HG02798 (cell line): ENCODE measurements at regions not wholly inside any gene's neighbourhood (a gene's known extent, or its start where the extent isn't known, plus 50 kb on each side); places are given as distances from the start of the nearest gene placed in this dataset.
"Not testable (repeated sequence)": the region's sequence is repeated elsewhere in the genome, so short reads cannot be mapped to it uniquely, and the experiment has no call there.

Experiments
- ATAC-seq: cut with Tn5 transposase; IDR thresholded peaks from one replicate; pipeline ENCODE4 v1.9.1; 2021; ENCODE audit warnings: mild to moderate bottlenecking; ENCODE audit not compliant: unreplicated experiment, poor library complexity

DNA sequence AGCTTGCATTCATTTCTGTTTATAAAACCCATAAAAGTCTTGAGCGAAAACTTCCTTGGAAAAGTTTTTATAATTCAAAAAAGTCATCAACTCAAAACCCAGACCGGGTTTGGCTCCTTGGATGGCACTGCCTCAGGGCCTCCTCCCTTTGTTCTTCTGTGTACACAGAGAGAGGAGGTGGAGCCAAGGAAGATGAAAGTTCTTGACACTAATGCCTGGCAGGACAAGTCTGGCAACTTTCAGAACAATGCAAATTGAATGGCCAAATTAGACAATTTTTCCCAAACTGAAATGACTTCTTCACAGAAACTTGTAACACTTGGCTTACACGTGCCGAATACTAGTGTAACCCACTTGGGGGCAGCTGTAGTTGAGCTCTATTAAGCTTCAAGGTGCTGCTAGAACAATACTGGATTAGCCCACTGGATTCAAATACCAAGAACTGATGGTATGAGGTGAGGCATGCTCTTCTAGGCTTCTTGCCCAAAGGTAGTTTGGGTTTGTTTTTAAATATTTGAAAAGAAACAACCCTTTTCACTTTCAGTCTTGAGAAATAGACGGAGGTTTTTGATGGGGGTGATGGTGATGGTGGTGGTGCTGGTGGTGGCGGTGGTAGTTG, 86.6 kb upstream of the FRMD6 start:
- no peak for ATAC-seq

DNA sequence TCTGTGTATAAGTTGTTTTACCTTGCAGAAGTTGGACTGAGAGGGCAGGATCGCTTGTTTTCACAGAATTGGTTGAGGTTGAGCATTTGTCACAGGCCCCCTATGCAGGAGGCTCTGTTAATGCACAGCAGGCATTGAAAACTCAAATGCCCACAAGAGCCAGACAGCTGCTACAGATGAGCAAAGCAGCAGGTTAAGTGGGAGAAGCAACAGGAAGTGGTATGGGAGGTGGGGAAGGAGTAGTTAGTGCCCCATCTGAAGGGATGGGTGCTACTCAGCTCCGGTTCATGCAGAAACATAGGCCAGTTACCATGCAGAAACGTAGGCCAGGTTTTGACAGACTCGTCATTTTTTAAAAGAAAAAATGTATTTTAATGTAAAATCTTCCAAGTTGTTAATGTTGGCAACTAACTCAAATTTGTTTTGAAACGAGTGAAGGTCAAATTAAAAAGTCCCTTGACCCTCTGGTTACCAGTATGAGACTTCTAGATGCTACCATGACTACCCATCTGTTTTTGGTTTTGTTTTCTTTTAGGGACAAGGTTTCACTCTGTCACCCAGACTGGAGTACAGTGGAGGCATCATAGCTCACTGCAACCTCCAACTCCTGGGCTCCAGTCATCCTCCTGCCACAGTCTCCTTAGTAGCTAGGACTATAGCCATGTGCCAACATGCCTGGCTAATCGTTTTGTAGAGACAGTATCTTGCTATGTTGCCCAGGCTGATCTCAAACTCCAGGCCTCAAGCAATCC, 84.7 kb upstream of the FRMD6 start:
- peak; percentile 62 for ATAC-seq

- ATAC-seq = no peak
These were observed 83.3 kb upstream of the FRMD6 start for GRCh38 chr14:51568366-51568765.

GRCh38 chr14:51573607-51574006, 78.1 kb upstream of the FRMD6 start:
- no peak for ATAC-seq

GRCh38 chr14:51574009-51574408, 77.7 kb upstream of the FRMD6 start:
- no peak for ATAC-seq

DNA sequence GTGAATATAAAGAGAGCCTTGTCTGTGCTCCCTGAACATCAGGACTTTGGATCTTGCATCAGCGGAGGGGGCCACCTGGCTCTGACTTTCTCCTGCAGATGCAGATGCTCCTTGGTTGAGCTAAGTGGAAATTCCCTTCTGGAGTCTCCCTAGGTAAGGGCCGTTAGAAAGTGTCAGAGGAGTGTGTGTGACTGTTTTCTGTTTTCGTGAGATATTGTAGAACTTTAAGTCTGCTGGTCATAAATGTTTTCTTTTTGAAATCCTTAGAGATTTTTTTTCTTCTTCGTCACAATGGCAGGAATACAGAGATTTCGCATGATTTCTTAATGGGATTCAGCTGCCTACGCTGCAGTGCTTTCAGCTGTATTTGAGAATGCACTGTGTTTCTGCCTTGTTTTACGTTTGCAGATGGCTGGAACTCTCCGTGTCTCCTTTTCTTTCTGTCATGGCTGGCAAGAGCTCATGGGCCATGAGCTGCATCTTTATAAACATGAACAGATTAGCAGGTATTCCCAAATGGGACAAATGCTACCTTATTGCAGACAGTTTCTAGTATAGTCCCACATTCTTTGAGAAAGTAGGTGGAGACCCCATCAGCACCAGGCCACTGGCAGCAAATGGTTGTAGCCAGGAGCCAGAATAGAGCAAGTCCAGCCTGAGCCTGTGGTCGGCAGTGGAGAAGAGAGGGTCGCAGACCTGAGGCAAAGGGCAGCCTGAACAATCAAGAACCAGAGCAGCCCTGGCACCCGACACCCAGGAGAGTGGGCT, 76.2 kb upstream of the FRMD6 start:
- no peak for ATAC-seq

DNA sequence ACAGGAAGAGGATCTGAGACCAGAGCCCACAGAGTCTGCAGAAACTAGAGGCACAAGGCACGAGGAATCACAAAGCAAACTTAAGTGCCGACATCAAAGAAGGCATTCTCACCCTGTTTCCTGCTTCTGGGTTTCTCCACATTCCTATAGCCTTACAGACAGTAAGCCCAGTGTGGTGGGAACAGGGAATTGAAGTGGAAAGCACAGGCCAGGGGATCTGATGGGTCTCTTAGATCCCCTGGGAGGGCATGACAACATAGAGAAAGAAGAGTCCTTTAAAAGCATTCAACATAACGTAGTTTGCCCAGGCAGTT, 75.6 kb upstream of the FRMD6 start:
- no peak for ATAC-seq

DNA sequence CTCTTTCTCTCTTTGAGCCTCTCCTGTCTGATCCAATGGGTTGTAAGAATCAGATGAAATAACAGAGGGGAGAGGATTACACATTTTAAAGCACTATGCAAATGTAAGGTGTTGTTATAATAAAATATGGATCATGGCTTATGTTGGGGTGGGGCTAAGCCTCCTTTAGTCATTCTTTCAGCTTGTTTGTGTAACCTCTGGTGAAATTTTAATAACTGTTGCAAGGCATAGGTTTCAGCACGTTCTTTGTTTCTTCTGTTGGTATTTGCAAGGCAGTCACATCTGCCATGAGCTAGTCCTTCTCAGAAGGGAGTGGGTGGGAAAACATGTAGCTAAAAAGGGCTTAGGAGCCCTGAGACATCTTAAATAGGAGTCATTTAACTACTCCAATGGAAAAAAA, 74.8 kb upstream of the FRMD6 start:
- ATAC-seq = no peak

- ATAC-seq = no peak
These were observed 72.9 kb upstream of the FRMD6 start for GRCh38 chr14:51578853-51579252.

DNA sequence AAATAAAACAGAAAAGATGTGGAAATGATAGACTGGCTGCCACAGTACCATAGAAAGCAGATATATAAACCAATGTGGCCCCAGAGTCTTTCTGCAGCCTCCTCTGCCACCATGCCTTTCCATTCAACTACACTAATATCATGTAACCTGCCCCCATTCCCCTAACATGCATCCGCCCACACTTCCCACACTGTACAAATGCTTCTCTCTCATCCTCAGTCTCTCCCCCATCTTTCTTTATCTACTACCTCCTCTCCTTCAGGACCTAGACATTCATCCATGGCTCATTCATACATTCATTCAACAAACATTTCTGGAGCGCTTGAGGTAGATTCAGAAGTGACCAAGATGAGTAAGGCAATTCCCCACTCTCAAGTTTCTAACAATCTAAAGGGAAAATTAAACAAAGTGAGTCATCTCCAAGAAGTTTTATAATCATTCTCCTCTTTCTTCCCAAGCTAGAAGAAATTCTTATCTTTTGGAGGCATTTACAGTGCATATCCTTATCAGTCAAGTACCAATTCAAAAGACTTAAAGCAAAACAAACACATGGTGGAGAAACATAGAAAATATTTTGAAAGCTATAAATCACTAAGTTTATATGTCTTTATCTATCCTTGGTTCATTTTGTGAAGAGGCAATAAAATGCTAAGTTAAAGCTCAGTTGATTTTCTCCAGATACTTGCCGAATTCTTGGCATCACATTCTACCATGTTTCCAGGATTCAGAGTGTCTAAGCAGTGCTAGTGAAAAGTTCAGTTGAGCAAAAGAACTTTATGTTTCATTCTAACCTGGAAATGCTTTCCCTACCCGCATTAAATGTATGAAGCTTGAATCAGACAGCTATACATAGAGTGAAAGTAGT, 70.5 kb upstream of the FRMD6 start:
- ATAC-seq = no peak

DNA sequence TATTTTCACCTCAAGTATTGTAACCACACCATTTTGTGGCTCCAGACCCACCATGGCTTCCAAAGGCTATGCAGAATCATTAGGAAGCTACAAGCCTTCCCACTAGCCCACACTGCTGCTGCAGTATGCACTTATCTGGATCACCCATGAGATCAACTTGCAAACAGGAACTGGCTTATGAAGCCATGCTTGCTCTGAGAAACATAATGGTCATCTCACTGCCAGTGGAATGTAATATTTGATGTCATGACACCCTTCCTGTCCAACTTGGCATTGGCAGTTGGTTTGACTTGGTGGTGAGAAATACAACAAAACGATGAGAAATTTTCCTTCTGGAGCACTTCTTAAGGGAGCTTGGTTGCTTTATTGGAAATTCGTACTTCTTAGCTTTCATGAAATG, 69.3 kb upstream of the FRMD6 start:
- ATAC-seq = no peak

DNA sequence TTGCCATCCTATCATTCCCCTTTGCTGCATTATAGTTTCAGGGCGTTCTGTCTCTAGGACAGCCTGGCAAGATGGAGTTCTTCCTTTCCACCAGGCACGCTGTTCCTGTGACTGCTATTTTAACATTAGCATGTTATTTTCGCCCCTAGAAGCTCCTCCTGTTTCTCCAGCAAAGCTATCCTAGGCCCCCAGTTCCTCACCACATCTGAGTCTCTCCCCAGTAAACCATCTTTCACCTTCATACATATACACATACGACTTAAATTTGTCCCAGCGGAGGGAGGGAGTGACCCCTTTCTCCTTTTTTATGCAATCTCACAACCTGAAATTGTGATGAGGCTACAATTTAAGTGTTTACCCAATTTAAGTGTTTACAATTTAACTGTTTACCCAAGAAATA, 66.7 kb upstream of the FRMD6 start:
- ATAC-seq = no peak

DNA sequence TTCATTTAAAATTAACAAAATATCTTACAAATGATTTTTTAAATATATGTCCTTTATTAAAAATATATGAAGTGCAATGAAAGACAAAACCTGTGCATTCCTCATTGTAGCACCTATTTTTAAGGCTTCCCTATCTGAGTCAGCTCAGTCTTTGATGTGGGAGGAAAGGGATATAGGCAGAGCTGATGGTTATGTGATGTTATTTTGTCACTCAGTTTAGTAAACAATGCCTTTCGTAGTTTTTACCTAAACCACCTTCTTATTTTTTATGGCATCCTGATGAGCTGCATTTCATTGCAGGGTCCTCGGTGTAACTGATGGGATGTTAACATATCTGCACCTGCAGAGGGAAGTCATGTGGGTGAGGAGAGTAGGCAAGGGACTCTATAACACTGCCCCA, 58.9 kb upstream of the FRMD6 start:
- no peak for ATAC-seq

- no peak for ATAC-seq
These were observed 58.3 kb upstream of the FRMD6 start for GRCh38 chr14:51593397-51593796.

DNA sequence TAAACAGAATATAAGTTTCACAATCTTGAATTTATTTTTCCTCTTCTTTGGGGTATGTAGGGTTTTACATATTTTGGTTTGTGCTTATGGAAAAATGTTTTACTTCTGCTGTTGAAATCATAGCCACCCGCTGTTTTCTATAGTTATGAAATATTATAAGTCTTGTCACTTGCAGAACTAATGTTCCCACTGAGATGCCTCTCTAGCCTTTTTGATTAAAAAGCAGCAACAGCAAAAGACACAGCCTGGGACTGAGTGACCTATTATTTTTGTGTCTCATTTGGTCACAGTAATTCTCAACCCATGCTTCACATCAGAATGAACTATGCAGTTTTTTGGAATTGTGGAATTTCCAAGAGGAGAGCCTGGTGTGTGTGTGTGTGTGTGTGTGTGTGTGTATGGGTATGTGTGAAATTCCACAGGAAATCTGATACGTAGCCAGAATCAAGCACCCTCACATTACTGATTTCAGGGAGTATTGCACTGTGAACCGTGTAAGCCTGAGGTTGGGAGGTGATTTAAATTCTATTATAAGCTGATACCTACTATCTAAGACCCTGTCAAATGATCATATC, 55.7 kb upstream of the FRMD6 start:
- ATAC-seq = no peak

DNA sequence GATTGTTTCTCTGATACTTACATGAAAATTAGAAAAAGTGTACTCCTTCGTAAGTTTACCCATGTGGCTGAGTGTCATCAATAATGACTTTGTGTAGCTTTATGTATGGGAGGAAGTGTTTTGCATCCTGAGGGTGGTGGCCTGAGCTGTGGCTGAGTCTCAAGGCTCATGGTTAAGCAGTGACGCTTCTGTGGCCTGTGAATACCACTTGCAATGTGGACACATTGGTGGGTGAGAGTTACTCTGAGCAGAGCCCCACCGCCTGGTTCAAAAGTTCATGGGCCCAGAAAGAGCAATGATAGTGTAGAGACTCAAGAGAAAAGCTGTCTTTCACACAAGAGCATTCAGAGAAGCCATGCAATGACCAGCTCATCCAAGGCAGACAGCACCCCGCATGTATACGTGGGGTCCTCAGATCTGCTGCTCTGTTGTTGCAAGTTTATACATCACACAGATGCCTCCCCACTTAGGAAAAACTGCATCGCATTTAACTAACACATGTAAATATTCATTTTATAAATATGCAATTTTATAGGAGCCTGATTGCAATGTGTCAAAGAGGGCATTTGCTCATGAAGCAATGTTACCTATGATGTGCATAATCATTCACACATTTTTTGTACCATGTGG, 55.1 kb upstream of the FRMD6 start:
- no peak for ATAC-seq

- no peak for ATAC-seq
These were observed 54.3 kb upstream of the FRMD6 start for GRCh38 chr14:51597261-51598001.

- not testable (repeated sequence) for ATAC-seq
These were observed 52.6 kb upstream of the FRMD6 start for GRCh38 chr14:51598924-51599600.

DNA sequence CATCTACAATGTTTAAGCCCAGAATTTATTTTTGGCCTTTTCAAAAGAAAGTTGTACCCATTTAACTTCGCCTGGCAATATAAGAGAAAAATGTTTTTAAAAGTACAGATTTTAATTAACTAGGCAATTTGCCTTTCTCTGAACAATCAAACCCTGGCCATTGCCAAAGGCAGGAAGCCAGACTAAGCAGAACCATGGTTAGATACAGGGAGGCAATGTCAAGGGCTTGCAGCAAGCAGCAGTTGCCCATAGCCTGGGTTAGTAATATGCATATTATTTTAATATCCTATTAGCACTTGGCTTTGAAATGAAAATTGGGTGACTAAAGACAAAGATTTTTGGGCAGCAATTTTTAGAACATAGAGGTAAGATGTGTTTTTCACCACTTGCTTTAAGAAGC, 51.1 kb upstream of the FRMD6 start:
- ATAC-seq = no peak
